ENCODE measurements at regions not wholly inside any gene's neighbourhood (a gene's known extent, or its start where the extent isn't known, plus 50 kb on each side); places are given as distances from the start of the nearest gene placed in this dataset.

DNA sequence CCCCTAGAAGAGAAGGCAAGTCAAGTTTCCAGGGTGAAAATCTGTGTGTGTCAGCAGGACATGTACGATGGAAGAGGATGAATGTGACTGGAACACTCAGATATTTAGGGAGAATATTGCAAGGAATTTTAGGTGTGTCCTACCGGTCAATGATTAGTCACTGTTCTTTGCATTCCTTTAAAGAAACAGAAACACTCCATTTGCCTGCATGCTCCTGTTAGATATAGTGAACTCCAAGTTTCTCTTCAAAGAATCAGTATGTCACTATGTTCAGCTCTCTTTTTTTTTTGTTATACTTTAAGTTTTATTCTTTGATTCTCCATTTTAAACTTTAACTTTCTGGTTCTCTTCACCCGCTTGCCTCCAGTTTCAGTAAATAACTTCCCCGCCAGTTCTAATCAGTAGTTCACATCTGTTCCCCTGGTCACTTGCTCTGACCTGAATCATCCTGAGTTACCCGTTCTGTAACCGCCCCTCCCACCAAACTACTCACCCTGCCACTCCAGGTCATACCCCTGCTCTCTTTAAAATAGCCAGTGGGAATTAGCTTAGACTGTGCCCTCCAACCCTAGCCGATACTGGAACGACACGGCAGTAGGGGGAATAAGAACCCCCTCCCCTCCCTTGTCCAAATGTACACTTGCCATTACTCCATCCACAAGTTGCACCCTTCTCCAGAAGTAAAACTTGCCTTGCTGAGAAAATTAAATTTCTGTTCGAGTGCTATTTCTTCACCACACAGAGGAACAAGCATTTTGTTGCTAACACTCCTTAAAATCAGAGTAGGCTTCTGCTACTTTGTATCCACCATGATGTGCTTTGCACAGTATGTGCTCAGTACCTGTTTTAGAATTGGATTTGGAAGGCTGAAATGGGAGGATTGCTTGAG lies 268.4 kb downstream of the METTL4 start:
- DNase-seq = no peak

DNA sequence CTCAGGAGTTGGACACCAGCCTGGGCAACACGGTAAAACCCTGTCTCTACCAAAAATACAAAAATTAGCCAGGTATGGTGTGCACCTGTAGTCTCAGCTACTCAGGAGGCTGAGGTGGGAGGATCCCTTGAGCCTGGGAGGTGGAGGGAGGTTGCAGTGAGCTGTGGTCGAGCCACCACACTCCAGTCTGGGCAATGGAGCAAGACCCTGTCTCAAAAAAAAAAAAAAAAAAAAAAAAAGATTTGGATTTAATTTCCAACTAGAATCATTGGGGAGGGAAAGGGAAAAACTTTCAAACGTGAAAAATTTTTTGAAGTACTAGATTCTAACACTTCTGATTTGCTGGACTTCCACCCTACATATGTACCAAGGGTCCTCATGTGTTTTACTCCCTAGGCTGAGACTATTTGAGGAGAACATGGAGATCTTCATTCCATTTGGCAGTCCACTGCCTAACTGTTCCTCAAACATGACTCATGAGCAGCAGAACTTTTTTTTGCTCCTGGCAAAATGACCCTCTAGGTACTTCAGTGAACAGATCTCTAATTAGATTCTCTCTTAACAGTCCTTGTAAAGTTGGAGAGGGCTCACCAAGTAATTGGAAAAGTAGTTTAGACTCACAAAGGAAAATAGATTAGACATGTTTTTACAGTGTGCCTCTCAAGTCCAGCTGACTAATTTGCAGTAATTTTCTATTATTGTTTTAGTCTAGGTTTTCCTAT lies 267.6 kb downstream of the METTL4 start:
- no peak for DNase-seq

DNA sequence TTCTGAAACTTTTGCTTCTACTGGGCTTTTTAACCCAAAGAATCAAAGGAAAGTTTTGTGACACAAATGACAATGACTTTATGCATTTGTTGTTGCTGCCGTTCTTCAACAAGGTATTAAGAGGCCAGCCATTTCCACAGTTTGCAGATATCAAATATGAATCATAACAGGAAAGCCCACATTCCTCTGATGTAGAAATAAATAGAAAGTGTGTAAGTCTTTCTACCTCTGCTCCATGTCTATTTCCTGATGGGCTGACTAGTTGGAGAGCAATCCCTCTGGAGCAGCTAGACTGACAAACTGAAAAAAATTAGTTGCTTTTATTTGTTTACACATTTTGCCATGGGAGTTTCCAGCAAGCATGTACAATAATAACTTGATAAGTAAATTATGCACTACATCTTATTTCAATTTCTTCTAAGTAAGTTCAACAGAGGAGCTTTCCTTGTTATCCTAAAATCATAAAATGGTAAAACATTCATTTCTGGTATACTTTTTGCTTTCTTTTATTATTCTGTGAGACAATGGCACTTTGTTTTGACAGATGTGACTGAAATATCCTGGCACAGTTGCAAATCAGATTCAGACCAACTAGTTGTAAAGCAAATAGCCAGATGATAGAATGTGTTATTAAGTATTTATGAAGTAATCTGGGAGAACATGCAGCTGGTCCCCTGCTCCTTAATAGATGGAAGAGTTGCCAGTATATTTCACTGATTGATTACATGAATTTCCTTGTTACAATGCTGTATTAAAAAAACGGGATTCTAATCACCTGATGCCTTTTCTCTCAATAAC lies 266.7 kb downstream of the METTL4 start:
- no peak for DNase-seq

DNA sequence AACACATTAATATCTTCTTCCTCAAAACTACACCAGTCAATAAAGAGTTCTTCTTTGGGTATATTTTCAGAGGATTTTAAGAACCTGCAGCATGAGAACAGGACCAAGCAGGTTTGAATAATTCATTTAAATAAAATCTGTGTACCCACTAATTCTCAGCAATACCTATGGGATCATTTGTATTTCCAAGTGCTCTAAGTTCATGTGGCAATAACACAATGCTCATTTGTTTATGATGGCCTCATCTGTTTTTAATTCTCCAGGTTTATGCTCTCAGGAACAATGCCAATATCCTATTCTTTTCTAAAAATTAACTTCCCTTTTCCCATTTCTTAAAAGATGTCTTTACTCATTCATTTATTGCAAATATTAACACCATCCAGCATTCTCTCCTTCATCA lies 264.7 kb downstream of the METTL4 start:
- DNase-seq = no peak

DNA sequence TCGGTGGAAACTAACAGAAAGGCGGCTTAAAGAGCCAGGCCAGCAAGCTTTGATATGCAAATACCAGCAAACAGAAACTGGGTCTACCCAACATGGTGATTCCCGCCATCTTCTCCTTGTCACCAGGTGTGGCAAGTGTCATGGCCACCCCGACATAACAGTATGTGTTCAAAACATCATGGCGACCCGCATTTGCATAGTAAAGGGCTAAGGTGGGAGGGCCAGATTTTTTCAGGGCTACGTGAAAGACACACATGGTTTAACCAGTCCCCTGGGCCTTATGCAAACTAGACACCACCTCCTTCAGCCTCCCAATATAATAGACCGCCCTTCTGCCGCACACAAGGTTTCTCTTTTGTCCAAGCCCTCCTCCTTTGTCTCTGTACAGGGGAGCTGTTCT lies 260.4 kb downstream of the METTL4 start:
- DNase-seq = no peak

DNA sequence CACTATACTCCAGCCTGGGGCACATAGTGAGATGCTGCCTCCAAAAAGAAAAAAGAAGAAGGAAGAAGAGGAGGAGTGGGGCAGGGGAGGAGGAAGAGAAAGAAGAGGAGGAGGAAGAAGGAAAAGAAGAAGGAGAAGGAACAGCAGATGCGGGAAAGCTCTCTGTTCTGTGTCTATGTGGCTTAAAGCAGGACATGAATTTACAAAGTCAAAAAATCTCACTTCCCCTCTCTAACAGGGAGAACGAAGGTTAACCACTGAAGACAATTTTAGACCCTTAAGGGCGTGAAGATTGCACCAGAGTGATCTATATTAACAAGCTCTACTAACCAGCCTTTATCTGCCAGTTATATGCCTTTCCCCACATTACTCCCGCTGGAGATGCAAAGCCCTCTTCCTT lies 258.9 kb downstream of the METTL4 start:
- no peak for DNase-seq

DNA sequence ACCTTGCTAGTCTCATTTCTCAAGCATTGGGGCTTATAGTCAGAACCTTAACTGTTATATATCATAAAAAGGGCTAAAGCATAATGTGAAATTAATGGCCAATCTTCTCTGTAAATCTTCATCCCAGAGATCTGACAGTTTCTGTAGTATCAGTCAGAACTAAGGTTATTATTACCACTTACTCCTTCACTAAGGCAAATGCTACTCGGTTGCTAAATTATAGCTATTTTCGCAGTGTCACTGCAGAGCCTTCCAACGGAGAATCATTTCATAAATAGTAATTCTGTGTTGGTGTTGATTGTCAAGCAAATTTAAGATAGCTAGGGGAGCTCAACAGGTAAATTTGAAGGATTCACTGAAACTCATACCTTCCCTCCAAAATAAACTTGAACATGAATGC lies 258.0 kb downstream of the METTL4 start:
- DNase-seq = no peak

DNA sequence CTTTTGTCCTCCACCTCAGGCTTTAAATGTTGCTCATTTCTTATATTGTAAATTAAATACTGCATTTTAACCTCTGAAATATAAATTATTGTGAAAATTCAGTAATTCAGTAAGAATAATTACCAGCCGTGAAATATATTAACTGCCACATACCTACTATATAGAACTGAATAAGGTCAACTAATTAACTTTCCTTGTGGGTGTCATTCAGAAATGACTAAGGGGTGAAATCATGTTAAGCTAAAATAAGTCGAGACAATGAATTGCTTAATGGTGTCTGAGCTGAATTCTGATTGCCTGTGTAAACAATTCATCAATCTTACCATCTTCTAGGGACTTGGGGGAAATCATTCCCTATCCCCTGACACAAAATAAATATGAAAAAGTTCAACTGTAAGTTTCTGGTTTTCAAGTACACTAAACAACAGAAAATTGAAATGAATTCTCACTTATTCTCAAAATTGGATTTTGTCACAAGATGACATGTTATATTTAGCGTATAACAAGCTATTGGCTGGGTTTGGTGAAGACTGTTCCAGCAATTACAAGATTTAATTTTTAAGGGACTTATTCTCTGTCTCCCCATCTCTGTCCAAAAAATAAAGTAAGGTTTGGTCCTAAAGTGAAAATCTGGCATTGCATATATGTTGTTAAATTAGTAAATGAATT lies 255.1 kb downstream of the METTL4 start:
- DNase-seq = no peak

DNA sequence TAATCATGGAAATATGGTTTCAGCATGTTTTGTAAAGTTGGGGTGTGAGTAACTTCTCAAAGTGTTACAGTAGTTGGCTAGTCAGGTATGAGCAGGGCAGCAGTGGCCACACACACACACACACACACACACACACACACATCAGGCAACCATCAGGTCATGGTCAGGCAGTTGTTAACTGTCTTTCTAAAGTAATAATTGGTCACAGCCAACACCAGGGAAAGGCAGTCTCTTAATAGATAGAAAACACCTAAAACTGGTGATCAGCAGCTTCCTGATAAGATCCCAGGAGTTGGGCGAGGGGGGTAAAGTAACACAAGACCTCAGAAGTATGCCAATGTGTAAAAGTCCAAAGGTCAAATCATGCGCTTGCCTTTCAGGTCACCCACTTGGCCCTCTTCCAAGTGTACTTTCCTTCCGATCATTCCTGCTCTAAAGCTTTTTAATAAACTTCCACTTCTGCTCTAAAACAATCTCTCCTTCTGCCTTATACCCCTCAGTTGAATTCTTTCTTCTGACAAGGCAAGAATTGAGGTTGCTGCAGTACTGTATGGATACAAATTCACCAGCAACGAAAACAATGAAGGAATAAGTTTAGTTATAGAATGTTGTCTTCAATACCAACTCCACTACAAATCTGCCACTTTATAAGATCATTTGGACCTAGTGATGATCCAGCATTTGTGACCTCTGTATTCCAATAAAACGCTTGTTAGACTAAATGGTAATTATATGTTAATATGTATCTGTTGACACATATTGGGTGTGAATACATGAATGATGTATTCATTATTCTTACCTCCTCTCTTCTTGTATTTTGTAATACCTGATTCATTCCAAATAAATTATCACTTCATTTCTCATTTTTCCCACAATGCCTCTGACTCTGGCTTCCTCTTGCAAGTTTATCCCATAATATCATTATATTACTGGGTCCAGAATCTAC lies 254.3 kb downstream of the METTL4 start:
- no peak for DNase-seq

DNA sequence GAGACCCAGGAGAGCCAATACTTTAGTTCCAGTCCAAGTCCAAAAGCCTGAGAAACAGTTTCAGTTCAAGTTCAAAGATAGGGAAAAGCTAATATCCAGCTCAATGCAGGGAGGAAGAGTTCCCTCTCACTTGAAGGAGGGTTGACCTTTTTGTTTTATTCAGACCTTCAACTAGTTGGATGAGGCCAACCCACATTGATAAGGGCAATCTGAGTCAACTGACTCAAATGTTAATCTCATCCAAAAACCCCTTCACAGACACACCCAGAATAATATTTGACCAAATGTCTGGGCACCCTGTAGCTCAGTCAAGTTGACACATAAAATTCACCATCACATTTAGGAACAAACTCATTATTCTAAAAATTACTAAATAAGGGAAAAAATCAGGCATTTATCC lies 246.8 kb downstream of the METTL4 start:
- DNase-seq = no peak

DNA sequence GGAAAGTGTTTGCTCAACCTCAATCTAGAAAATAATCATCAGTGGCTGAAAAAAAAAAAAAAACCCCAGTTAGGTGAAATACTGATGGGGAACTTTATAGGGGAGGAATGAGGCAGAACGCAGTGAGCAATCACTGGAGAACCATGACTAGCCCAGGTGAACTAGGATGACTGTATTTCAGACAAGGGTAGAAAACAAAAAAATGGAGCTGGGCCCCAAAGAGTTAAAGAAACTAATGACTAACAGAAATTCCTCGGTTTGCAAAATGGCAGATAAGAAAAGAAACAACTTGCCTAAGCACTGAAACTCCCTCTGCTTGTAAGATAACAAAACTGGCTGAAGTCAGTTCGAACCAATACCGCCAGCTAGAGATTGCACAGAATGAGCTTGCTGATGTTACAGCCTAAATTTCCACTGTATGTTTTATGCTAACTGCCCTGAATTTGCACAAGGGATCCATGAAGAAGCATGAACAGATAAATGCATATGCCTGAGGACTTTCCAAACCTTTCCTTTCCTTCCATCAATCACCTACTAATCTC lies 245.9 kb downstream of the METTL4 start:
- DNase-seq = no peak

DNA sequence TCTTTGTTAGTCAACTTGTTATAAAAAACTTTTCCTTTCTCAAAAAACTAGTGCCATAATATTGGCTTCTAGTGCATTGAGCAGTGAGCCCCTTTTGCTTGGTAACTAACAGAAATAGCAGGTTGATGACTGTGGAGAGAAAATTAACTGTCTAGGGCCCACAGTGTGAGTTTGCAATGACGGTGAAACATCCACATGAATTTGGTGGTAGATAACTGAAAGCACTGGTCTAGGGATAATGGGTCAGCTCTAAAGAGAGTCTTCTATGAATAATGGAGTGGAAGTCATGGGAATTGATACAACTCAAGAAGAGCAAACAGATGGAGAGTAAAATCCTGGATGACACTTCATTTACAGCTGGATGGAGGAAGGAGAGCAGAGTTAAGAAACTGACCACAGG lies 245.4 kb downstream of the METTL4 start:
- no peak for DNase-seq

DNA sequence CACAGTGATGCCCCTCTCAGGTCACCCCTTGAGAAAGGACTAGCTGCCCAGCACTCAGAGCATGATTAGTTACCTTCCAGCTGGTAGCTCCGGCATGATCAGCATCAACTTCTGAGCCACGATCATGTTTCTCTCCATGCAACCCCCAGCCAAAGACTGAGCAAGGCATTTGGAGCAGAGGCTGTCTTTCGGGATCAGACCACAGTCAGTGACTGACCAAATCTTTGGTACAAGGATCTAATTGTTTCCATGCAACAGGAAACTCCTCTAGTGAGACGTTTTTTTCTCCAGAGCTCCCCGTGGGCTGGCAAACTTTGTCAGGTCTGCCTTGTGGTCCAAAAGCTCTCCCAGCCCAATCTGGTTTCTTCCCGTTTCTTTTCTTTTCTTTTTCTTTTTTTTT lies 244.3 kb downstream of the METTL4 start:
- DNase-seq = no peak

DNA sequence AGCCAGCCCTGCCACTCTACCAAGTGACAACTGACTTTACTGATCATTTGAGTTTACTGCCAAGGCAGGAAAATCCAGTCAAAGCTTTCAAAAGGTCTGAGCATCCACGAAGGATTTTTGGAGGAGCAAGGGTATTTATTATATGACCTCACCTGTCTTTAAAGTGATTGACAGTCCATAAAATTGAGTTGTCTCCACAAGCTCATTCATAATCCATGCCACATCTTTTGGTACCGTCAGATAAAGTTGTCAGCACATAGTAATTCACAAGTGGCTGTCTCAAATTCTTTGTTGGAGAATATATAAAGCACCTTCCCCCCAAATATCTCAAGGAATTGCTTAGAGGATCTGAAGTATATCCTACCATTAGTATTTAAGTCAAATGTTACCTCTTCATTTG lies 240.5 kb downstream of the METTL4 start:
- no peak for DNase-seq

DNA sequence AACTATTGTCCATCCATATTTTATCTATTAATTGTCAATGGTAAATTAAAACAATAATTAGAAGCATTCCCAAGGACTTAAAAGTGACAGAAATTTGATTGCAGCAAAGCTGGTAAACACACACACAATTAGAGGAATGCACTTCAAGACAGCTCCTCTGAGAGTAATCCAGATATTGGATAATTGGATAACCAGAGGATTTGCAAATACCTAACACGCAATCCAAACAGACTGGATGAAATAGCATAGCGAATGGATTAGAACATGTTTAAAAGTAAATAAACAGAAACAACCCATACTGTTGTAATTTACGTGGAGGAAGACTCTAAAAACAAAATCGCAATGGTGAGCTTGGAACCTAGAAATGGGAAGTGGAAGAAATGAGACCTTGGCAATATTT lies 239.8 kb downstream of the METTL4 start:
- no peak for DNase-seq

DNA sequence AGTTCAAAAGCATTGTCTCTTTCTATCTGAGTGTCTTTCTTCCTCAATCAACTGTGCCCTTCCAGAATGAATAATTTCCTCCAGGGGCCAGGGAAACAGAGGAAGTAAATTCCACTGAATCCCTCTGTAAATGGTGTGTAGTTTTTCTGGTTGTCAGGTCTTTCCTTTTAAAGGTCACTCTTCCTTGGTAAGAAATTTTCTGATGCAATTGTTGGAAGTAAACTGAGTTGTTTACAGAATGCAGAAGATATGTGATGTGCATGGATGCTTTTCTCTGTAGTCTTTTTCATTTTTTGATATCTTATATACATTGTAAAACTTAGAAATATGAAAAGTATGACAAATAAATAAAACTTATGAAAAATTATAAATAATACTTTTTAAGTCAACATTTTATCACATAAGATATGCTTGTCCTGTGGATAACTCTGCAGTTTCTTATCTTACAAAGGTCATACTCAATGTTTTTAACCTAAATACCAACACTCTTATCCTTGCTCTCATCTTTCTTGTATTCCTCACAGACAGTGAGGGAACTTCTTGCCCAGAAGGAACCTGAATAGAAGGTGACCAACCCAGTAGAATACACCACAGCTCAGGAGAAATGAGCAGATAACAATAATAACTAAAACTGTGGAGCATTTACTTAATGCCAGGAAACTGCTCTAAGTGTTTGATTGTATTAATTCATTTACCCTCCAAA lies 234.5 kb downstream of the METTL4 start:
- DNase-seq = no peak

DNA sequence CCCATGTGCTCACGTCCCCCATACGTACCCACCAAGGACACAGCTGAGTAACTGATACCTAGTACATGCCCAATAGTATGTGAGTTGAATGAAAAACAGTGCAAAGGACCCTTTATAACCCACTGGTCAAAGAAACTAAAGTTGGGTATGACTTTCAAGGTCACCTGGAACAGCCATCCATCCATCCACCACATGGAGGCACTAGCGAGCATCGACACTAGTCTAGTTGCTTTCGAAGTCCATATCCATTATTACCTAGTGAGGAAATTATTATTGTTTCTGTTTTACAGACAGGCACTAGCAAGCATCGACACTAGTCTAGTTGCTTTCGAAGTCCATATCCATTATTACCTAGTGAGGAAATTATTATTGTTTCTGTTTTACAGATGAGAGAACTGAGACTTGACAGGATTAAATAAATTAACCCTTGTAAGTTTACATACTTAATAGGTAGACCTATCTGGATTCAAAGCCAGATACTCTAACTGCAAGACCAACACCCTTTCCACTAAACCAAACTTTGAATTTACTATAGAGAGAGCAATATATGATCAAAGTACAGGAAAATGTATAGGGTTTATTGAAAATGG lies 233.7 kb downstream of the METTL4 start:
- peak in 2 of 56 donors; percentile 3 to 10 for DNase-seq

DNA sequence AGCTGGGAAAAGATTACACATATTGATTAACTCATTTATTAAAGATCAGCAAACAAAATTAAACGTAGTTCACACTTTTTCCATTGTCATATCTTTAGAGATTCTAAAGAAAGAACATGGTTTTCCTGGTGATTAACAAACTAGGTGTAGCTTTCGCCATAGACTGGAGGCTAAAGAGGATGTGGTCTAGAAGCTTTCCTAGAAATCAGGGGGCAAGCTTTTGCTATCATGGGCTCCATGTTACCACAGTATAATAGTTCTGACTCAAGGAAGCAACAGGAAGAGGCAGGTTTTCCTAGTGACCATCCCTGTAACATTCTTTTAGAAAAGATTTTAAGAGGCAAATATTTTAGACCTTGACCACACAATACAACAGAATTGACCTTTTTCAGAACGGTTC lies 232.7 kb downstream of the METTL4 start:
- DNase-seq = no peak

DNA sequence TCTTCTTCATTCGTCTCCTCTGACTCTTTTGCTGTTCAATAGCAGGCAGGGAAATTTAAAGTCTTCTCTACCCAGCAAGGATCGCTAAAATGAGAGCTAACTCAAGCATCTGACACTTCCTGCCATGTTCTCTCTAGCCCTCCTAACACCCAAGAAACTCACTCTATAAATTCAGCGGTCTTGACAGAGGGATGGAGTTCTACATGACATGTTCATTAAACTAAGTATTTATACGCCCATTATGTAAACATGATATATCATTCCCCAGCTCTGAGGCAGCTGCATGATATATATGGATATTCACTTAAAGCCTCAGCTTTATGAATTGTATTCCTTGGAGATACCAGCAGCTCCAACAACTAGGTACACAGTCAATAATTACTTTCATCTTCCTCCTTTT lies 231.0 kb downstream of the METTL4 start:
- DNase-seq = no peak
